ENCODE measurements at regions not wholly inside any gene's neighbourhood (a gene's known extent, or its start where the extent isn't known, plus 50 kb on each side); places are given as distances from the start of the nearest gene placed in this dataset.
"Not testable (repeated sequence)": the region's sequence is repeated elsewhere in the genome, so short reads cannot be mapped to it uniquely, and the experiment has no call there.

DNA sequence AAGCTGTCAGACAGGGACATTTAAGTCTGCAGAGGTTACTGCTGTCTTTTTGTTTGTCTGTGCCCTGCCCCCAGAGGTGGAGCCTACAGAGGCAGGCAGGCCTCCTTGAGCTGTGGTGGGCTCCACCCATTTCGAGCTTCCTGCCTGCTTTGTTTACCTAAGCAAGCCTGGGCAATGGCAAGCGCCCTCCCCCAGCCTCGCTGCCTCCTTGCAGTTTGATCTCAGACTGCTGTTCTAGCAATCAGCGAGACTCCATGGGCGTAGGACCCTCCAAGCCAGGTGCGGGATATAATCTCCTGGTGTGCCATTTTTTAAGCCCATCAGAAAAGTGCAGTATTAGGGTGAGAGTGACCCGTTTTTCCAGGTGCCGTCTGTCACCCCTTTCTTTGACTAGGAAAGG is 53.6 kb upstream of the EDA2R start:
- not testable (repeated sequence) for TF ChIP-seq EZH2phosphoT487 (conservative IDR thresholded peaks at IDR 0.05; ENCODE audit: low read length)
- TF ChIP-seq, protein P1, sequence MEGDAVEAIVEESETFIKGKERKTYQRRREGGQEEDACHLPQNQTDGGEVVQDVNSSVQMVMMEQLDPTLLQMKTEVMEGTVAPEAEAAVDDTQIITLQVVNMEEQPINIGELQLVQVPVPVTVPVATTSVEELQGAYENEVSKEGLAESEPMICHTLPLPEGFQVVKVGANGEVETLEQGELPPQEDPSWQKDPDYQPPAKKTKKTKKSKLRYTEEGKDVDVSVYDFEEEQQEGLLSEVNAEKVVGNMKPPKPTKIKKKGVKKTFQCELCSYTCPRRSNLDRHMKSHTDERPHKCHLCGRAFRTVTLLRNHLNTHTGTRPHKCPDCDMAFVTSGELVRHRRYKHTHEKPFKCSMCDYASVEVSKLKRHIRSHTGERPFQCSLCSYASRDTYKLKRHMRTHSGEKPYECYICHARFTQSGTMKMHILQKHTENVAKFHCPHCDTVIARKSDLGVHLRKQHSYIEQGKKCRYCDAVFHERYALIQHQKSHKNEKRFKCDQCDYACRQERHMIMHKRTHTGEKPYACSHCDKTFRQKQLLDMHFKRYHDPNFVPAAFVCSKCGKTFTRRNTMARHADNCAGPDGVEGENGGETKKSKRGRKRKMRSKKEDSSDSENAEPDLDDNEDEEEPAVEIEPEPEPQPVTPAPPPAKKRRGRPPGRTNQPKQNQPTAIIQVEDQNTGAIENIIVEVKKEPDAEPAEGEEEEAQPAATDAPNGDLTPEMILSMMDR (IDR thresholded peaks at IDR 0.05; ENCODE audit: insufficient read depth, low read length, poor library complexity, severe bottlenecking): not testable (repeated sequence)
